Activated T-helper 2 cell treated with anti-CD3 and anti-CD28 coated beads, Interferon-gamma antibody, Interleukin-2, Interleukin-4, amounts not matched to agents 10 μg/mL and 5 μg/mL and 100 μg/mL, durations not matched to agents 14 hours and 24 hours and 36 hours (primary cell): ENCODE measurements at regions not wholly inside any gene's neighbourhood (a gene's known extent, or its start where the extent isn't known, plus 50 kb on each side); places are given as distances from the start of the nearest gene placed in this dataset.

Experiments used
- DNase-seq: peaks from one replicate; pipeline ENCODE4 v3.0.0; 2021; ENCODE audit warnings: low spot score
- H3K27ac Mint-ChIP-seq: one replicate; pipeline ENCODE4 v1.8.0; 2021; ENCODE audit warnings: mixed read lengths
- H3K27me3 Mint-ChIP-seq: one replicate; pipeline ENCODE4 v1.8.0; 2021; ENCODE audit warnings: low read depth, mixed read lengths
- H3K36me3 Mint-ChIP-seq: one replicate; pipeline ENCODE4 v1.8.0; 2021; ENCODE audit warnings: low read depth, mixed read lengths
- H3K4me1 Mint-ChIP-seq: one replicate; pipeline ENCODE4 v1.8.0; 2021; ENCODE audit warnings: low read depth, mixed read lengths
- H3K4me3 Mint-ChIP-seq: one replicate; pipeline ENCODE4 v1.8.0; 2021; ENCODE audit warnings: low read depth, mild to moderate bottlenecking, moderate library complexity, mixed read lengths
- H3K9me3 Mint-ChIP-seq: one replicate; pipeline ENCODE4 v1.8.0; 2021; ENCODE audit warnings: mixed read lengths
- intact Hi-C: fragments of 100-400 bp; cut with micrococcal nuclease; formaldehyde crosslinking; loops from one replicate; pipeline ENCODE4 v1.15.1; 2023

DNA sequence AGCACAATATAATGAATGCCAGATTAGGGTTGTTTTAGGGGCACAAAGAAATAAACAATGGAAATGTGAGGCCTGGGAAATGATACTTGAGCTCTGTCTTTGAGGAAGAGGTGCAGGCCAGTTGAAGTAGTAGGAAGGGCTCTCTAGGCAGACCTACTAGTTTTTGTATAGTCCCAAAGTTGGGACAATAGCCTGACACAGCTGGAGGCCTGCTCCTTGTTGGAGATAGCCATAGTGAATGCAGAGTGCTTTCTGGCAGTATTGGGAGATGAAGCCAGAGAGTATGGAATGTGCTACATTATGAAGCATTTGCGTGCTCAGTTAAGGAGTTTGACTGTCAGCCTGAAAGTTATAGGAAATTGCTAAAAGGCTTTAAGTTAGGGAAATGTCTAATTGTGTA lies 251.2 kb upstream of the ZPLD1 start:
- intact Hi-C loops, result no loop called here
- no peaks in the 10 kb centered on the region for H3K36me3 Mint-ChIP-seq
- peaks cover 3% of the 10 kb centered on the region for H3K4me1 Mint-ChIP-seq
- peaks cover 1% of the 10 kb centered on the region for H3K27me3 Mint-ChIP-seq
- H3K4me3 Mint-ChIP-seq, result no peak overlapping the region
- no peaks in the 10 kb centered on the region for H3K9me3 Mint-ChIP-seq
- no peak for DNase-seq
- H3K27ac Mint-ChIP-seq, result no peak overlapping the region

DNA sequence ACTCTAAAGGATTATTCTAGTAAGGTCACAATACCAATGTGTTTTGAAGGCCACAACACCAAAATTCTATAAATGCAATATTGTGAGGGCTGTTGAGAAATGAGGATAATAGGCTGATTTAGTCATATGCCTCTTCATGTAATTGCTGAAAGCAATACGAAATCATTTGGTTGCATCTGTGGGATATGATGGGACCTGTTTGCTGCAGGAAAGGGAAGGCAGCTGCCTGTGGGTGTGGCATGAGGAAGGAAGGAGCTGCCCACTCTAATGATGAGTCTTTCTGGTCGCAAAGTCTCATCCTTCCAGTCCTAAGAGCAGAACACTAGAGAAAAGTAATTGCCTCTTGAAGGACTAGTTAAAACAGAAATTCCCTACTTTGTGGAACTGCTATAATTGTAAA lies 245.3 kb upstream of the ZPLD1 start:
- Mint-ChIP-seq H3K27me3 (no peaks in the 10 kb centered on the region), H3K36me3 (no peaks in the 10 kb centered on the region), H3K27ac (no peak overlapping the region), H3K4me3 (no peak overlapping the region), H3K4me1 (peaks cover 17% of the 10 kb centered on the region), H3K9me3 (no peaks in the 10 kb centered on the region)
- intact Hi-C loops, result no loop called here
- DNase-seq, result no peak

DNA sequence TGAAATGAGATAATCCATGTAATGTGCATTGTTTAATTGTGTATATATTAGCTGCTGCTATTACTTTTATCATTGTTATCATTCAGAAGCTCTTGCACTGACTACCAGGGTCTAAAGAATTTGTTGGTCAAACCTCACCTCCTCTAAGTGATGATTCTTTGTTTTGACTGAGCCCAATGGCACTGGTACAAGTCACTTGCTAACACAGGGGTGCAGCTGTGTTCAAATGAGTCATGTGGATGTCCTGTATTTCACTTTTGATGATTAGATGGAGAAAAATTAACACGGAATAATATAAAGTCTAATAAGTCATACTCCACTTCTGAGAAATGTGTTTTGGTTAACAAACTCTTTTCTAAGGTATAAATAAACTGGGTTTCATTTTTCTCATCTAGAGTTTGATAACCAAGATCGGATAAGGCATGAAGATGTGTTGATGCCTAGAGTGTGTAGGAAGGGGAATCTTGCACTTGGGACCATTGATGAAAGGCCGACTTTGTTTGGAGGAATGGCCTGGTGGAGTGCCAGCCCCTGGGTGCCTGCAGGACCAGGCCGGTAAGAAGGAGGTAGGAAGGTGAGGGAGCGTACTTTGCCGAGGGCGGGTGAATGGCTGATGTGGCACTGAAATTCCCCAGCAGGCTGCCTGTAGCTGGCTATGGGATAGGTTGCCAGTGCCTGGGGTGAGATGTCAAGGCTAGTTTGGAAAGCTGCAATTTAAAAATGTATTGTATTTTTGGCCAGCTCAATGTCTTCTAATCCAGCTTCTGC lies 244.7 kb upstream of the ZPLD1 start:
- H3K27me3 Mint-ChIP-seq, result no peaks in the 10 kb centered on the region
- H3K4me3 Mint-ChIP-seq, result no peak overlapping the region
- H3K9me3 Mint-ChIP-seq, result no peaks in the 10 kb centered on the region
- no peaks in the 10 kb centered on the region for H3K36me3 Mint-ChIP-seq
- H3K4me1 Mint-ChIP-seq, result peaks cover 17% of the 10 kb centered on the region
- no peak overlapping the region for H3K27ac Mint-ChIP-seq
- DNase-seq, result no peak
- intact Hi-C loops, result no loop called here

DNA sequence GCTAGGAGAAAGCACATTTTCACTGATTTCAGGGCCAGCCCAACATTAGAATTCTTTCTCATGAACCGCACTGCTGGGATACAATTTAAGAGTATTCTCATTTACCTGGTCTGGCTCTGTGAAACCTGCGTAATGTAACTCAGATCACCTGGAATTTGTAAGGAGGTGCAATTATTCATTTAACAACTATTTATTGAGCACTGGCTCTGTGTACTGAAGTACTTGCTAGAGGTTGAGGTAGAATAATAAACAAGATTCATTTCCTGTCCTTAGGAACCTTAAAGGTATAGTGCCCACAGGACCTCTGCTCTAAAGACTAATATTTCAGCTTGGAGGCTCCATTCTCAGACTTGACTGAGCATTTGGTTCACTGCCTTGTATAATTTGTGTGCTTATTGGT lies 242.2 kb upstream of the ZPLD1 start:
- H3K27ac Mint-ChIP-seq, result no peak overlapping the region
- intact Hi-C loops, result no loop called here

DNA sequence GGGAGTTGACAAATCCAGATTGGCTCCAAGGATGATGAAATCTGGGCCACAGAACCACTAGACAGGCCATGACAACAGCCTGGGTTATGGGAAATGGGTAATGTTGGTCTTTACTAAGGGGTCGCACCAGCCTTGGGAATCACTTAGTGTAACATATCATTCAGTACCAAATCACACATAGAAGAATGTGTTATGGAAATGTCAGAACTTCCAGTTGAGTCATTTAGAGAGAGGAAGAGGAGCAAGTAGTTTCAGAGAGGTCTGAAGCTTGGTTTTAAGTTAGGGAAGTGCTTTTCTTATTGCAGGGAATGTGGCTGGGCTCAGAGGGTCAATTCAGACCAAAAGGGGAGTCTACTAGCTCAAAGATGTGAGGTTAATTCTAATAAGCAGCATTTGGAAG lies 241.6 kb upstream of the ZPLD1 start:
- Mint-ChIP-seq H3K4me3 (no peak overlapping the region), H3K27me3 (no peaks in the 10 kb centered on the region), H3K27ac (no peak overlapping the region), H3K4me1 (peaks cover 19% of the 10 kb centered on the region), H3K9me3 (no peaks in the 10 kb centered on the region), H3K36me3 (no peaks in the 10 kb centered on the region)
- no peak for DNase-seq
- intact Hi-C loops, result no loop called here

More for the DNA sequence above, 242.2 kb upstream of the ZPLD1 start:
- no peaks in the 10 kb centered on the region for H3K36me3 Mint-ChIP-seq
- peaks cover 19% of the 10 kb centered on the region for H3K4me1 Mint-ChIP-seq
- no peaks in the 10 kb centered on the region for H3K27me3 Mint-ChIP-seq
- no peak for DNase-seq
- H3K4me3 Mint-ChIP-seq, result no peak overlapping the region
- no peaks in the 10 kb centered on the region for H3K9me3 Mint-ChIP-seq

DNA sequence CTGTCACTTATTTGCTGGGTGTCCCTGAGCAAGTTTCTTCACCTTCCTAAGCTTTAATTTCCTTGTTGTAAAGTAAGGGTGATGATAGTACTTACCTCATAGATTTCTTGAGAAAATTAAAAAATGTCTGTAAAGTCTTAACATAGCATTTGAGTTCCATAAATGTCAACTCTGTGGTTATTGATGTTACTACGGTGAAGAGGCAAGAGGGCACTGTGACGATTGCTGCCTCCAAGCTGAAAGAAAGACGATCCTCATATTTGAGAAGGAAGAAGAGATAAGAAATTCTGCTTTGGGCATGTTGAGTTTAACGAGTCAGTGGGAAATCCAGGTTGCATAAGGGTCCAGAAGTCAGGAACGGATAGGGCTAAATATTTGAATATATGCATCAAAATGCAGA lies 240.8 kb upstream of the ZPLD1 start:
- Mint-ChIP-seq H3K4me1 (peaks cover 19% of the 10 kb centered on the region), H3K4me3 (no peak overlapping the region), H3K36me3 (no peaks in the 10 kb centered on the region), H3K27ac (no peak overlapping the region), H3K27me3 (no peaks in the 10 kb centered on the region), H3K9me3 (no peaks in the 10 kb centered on the region)
- intact Hi-C loops, result no loop called here
- no peak for DNase-seq

DNA sequence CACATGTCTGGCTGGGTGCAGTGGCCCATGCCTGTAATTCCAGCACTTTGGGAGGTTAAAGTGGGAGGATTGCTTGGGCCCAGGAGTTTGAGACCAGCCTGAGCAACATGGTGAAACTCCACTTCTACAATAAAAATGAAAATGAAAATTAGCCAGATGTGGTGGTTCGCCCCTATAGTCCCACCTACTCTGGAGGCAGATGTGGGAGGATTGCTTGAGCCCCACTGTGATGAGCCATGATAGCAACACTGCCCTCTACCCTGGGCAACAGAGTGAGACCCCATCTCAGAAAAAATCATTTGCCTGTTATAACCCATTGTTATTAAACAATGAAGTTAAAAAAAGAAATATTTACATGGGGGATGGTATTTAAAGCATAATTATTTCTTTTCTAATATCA lies 240.1 kb upstream of the ZPLD1 start:
- DNase-seq, result no peak
- Mint-ChIP-seq H3K27me3 (no peaks in the 10 kb centered on the region), H3K4me1 (peaks cover 18% of the 10 kb centered on the region), H3K27ac (no peak overlapping the region), H3K36me3 (no peaks in the 10 kb centered on the region), H3K4me3 (no peak overlapping the region), H3K9me3 (no peaks in the 10 kb centered on the region)
- intact Hi-C loops, result no loop called here

DNA sequence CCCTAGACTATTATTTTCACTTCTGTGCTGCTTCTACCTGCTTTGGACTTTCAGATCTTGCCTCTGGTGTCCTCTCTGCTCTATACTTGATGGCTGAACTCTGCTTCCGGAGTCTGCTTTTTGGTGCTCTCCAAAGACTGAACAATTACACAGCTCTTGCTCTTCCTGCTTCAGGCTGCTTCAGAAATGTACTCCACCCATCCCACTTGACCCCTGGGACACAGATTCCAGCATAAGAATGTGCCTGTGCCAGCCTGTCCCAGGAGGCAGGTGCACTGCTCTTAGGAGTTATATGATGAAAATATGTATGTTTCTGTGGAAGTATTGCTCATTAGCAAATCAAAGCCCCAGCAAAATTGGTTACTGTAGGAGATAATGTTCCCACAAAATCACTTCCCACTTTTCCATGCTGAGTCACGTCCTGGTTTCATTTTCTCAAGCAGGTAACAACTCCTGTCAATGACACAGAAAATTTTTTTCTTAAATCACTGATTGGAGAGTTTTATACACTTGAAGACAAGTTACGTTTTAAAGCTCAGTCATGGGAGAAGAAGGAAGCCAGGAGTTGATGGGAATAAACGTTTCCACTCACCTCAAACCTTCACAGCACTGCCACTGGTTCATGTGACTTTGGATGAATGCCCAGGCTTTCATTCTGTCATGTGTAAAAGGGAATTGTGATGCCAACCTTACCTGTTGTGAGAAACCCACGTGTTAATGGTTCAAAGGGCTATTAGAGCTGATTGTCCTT lies 239.4 kb upstream of the ZPLD1 start:
- intact Hi-C loops, result no loop called here
- H3K9me3 Mint-ChIP-seq, result no peaks in the 10 kb centered on the region
- H3K36me3 Mint-ChIP-seq, result no peaks in the 10 kb centered on the region
- H3K4me1 Mint-ChIP-seq, result peaks cover 18% of the 10 kb centered on the region
- no peak for DNase-seq
- H3K27ac Mint-ChIP-seq, result no peak overlapping the region
- no peak overlapping the region for H3K4me3 Mint-ChIP-seq
- H3K27me3 Mint-ChIP-seq, result no peaks in the 10 kb centered on the region

DNA sequence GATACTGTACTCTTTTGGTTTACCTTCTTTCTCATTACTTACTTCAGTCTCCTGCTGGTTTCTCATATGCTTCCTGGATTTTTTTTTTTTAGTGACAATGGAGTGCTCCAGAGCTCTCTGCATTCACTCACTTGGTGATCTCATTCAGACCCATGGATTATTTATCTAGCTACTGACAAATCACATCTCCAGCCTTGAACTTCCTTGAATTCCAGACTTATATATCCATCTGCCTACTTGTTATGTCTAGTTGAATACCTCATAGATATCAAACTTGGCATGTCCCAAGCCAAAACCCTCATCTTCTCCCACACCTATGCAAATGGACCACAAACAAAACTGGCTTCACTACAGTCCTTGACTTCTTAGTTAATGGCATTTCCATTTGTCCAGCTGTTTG lies 234.7 kb upstream of the ZPLD1 start:
- Mint-ChIP-seq H3K36me3 (no peaks in the 10 kb centered on the region), H3K9me3 (peaks cover 7% of the 10 kb centered on the region), H3K4me1 (peaks cover 1% of the 10 kb centered on the region), H3K27me3 (peaks cover 9% of the 10 kb centered on the region), H3K27ac (no peak overlapping the region), H3K4me3 (no peak overlapping the region)
- intact Hi-C loops, result no loop called here
- DNase-seq, result no peak

DNA sequence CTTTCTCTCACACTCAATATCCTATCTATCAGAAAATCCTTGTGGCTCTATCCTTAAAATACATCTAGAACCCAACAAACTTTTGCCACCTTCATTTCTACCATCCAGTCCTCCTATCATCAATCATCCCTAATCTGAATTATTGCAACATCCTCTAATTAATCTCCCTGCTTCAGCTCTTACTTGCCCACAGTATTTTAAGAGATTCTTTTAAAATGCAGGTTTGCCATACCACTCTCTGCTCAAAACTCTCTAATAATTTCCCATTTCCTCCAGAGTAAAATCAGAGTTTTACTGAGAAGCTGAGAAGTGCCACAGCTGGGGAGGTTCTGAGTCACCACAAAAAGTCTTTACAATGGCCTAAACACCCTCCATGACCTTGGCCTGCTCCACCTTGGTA lies 234.3 kb upstream of the ZPLD1 start:
- no peaks in the 10 kb centered on the region for H3K36me3 Mint-ChIP-seq
- peaks cover 9% of the 10 kb centered on the region for H3K27me3 Mint-ChIP-seq
- intact Hi-C loops, result no loop called here
- H3K4me1 Mint-ChIP-seq, result no peaks in the 10 kb centered on the region
- H3K9me3 Mint-ChIP-seq, result peaks cover 7% of the 10 kb centered on the region
- no peak overlapping the region for H3K4me3 Mint-ChIP-seq
- H3K27ac Mint-ChIP-seq, result no peak overlapping the region
- no peak for DNase-seq

DNA sequence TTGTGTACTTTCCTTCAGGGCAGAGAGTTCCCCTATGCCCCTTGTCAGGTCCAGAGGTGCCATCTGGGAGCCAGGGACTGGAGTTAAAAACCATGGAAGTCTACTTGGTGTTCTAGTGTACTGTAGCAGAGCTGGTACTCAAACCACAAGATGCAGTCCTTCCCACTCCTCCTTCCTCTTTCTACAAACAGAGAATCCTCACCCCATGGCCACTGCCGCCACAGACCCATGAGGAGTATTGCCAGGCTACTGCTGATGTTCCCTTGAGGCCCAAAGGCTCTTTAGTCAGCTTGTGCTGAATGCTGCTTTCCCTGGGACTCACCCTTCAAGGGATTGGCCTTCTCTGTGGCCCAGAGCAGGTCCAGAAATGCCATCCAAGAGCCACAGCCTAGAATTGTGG lies 229.2 kb upstream of the ZPLD1 start:
- H3K9me3 Mint-ChIP-seq, result peaks cover 14% of the 10 kb centered on the region
- H3K27ac Mint-ChIP-seq, result no peak overlapping the region
- peaks cover 2% of the 10 kb centered on the region for H3K4me1 Mint-ChIP-seq
- no peak overlapping the region for H3K4me3 Mint-ChIP-seq
- no peak for DNase-seq
- H3K36me3 Mint-ChIP-seq, result no peaks in the 10 kb centered on the region
- peaks cover 12% of the 10 kb centered on the region for H3K27me3 Mint-ChIP-seq
- intact Hi-C loops, result no loop called here

DNA sequence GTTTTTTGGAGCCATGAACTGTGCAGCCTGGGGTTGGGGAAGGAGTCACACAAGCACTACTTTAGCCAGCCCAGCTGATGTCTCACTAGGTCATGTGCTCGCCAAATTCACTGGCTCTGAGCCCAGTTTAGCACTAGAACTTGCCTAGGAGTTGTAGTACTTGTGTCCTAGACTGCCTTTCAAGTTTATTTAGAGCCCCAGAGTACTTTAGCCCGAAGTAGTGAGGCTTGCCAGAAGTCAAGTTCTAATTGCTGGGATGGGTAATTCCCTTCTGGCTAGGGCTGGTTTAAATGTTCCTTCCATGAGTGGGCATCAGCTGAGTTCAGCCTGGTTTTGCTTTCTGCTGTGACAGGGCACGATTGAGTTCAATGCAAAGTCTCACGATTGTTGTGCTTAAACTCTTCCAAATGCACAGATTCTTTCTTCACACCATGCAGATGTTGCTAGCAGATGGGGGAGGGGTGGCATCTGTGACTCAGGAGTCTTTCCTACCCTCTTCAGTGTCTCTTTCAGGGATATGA lies 228.2 kb upstream of the ZPLD1 start:
- Mint-ChIP-seq H3K27me3 (peaks cover 15% of the 10 kb centered on the region), H3K9me3 (peaks cover 19% of the 10 kb centered on the region), H3K4me3 (no peak overlapping the region)

DNA sequence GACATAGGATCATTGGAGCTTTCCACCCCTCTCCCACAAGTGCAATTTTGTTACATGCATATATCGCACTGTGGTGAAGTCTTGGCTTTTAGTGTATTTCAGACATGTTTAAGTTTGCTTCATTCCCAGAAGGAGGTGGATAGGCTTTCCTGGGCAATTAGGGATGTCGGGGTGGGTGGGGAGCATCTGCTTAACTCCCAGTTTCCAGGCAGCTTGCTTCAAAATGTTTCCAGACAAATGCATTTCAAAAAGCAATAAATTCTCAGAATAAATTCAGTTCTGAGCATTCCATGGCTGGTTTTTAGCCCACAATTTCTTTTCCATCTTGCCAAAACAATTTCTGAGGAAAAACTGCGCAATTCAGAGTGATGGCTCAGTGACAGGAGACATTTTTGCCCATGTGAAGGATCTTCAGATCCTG lies 227.7 kb upstream of the ZPLD1 start:
- H3K27me3 Mint-ChIP-seq, result peaks cover 15% of the 10 kb centered on the region
- peaks cover 2% of the 10 kb centered on the region for H3K4me1 Mint-ChIP-seq
- no peak overlapping the region for H3K27ac Mint-ChIP-seq
- no peaks in the 10 kb centered on the region for H3K36me3 Mint-ChIP-seq
- DNase-seq, result no peak
- no peak overlapping the region for H3K4me3 Mint-ChIP-seq
- intact Hi-C loops, result no loop called here
- peaks cover 22% of the 10 kb centered on the region for H3K9me3 Mint-ChIP-seq

More for the DNA sequence above, 228.2 kb upstream of the ZPLD1 start:
- Mint-ChIP-seq H3K27ac (no peak overlapping the region), H3K4me1 (peaks cover 2% of the 10 kb centered on the region), H3K36me3 (no peaks in the 10 kb centered on the region)
- DNase-seq, result no peak
- intact Hi-C loops, result no loop called here
